ENCODE measurements at regions not wholly inside any gene's neighbourhood (a gene's known extent, or its start where the extent isn't known, plus 50 kb on each side); places are given as distances from the start of the nearest gene placed in this dataset.
"Not testable (repeated sequence)": the region's sequence is repeated elsewhere in the genome, so short reads cannot be mapped to it uniquely, and the experiment has no call there.

DNA sequence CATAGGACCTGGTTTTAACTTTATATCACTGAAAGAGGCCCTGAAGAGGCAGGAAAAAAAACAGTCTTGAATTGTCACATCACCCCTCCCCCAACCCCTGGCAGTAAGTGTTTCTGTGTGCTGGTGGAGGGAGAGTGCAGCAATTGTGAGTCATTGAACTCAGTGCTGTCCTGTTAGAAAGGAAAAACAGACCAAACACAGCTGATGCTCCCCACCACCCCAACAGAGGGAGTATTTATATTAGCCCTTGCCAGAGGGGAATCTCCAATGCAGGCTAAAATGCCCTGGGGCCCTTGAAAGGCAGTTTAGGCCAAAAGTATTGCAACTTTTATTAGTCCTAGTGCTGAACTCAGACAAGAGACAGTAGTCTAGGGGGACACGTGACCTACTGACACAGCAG lies 197.8 kb upstream of the AGTR2 start:
- peak; percentile 31 for DNase-seq

GRCh38 chrX:115978068-115978467 lies 192.5 kb upstream of the AGTR2 start:
- DNase-seq = no peak

DNA sequence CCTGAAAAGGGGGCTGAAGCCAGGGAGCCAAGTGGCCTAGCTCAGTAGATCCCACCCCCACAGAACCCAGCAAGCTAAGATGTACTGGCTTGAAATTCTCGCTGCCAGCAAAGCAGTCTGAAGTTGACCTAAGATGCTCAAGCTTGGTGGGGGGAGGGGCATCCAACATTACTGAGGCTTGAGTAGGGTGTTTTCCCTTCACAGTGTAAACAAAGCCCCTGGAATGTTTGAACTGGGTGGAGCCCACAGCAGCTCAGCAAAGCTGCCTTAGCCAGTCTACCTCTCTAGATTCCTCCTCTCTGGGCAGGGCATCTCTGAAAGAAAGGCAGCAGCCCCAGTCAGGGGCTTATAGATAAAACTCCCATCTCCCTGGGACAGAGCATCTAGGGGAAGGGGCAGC lies 187.4 kb upstream of the AGTR2 start:
- not testable (repeated sequence) for DNase-seq

DNA sequence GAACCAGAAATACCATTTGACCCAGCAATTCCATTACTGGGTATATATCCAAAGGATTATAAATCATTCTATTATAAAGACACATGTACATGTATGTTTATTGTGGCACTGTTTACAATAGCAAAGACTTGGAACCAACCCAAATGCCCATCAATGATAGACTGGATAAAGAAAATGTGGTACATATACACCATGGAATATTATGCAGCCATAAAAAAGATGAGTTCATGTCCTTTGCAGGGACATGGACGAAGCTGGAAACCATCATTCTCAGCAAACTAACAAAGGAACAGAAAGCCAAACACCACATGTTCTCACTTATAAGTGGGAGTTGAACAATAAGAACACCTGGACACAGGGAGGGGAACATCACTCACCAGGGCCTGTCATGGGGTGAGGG lies 183.1 kb upstream of the AGTR2 start:
- not testable (repeated sequence) for DNase-seq

DNA sequence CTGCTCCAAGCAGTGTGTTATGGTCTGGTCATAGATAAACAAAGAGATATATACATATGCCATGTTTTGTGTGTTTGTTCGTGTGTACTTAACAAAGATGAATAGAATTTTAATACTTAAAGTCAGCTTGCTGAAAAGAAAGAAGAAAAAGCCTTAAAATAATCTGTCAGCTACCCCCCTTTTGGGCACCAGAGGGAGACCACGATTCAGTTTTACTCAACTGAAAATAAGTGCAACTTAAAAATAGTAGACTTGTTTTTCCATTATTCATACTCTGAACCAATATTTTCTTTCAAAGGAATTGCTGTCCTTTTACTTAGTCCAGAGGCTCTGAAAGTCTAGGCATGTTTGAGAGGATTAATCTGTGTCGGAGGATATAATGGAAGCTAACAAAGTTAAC lies 181.7 kb upstream of the AGTR2 start:
- no peak for DNase-seq

GRCh38 chrX:115989686-115990085 lies 180.9 kb upstream of the AGTR2 start:
- DNase-seq = no peak

DNA sequence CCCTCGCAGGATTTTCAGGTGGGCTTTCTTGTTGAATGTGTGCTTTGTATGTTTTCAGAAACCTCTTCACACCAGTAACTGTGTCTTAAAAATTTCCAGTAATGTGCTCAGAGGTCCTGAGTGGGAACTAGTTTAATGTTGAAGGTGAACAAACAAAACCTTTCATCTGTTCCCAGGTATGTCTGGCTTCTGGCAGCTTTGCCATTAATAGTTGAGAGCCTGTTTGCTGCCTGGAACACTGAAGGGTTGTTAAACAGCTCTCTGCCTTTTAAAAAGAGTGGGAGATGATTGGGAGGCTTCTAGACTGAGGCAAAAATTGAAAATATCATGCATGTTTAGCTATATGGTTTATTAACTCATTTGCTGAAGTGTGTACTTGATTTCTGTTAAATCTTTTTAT lies 161.2 kb upstream of the AGTR2 start:
- no peak for DNase-seq

- no peak for DNase-seq
Measured at GRCh38 chrX:116009861-116010710, 160.5 kb upstream of the AGTR2 start.

- DNase-seq = no peak
Measured at GRCh38 chrX:116010939-116011338, 159.6 kb upstream of the AGTR2 start.

GRCh38 chrX:116031331-116031730 lies 139.2 kb upstream of the AGTR2 start:
- DNase-seq = peak; percentile 59
